HG02885 (cell line): ENCODE measurements at regions not wholly inside any gene's neighbourhood (a gene's known extent, or its start where the extent isn't known, plus 50 kb on each side); places are given as distances from the start of the nearest gene placed in this dataset.
"Not testable (repeated sequence)": the region's sequence is repeated elsewhere in the genome, so short reads cannot be mapped to it uniquely, and the experiment has no call there.

Experiments used
- ATAC-seq: cut with Tn5 transposase; IDR thresholded peaks from one replicate; pipeline ENCODE4 v1.9.1; 2021; ENCODE audit warnings: mild to moderate bottlenecking; ENCODE audit not compliant: unreplicated experiment, poor library complexity

GRCh38 chr12:25424211-25424731, 128.8 kb downstream of the LMNTD1 start:
- no peak for ATAC-seq

- ATAC-seq = no peak
Observed at GRCh38 chr12:25423355-25424050, 129.6 kb downstream of the LMNTD1 start.

- ATAC-seq = no peak
Observed at GRCh38 chr12:25422241-25422640, 130.8 kb downstream of the LMNTD1 start.

GRCh38 chr12:25421651-25422167, 131.4 kb downstream of the LMNTD1 start:
- ATAC-seq = no peak

- ATAC-seq = no peak
Observed at GRCh38 chr12:25420116-25420515, 133.0 kb downstream of the LMNTD1 start.

- ATAC-seq = no peak
Observed at GRCh38 chr12:25419595-25419994, 133.5 kb downstream of the LMNTD1 start.

GRCh38 chr12:25417071-25417470, 136.0 kb downstream of the LMNTD1 start:
- no peak for ATAC-seq

- ATAC-seq = no peak
Observed at GRCh38 chr12:25416516-25416915, 136.6 kb downstream of the LMNTD1 start.

- no peak for ATAC-seq
Observed at GRCh38 chr12:25415004-25415403, 138.1 kb downstream of the LMNTD1 start.

- ATAC-seq = no peak
Observed at GRCh38 chr12:25412735-25413134, 140.3 kb downstream of the LMNTD1 start.

- no peak for ATAC-seq
Observed at GRCh38 chr12:25404955-25405354, 148.1 kb downstream of the LMNTD1 start.

- no peak for ATAC-seq
Observed at GRCh38 chr12:25401547-25402345, 151.0 kb upstream of the KRAS start.

- ATAC-seq = no peak
Observed at GRCh38 chr12:25397001-25397400, 146.3 kb upstream of the KRAS start.

GRCh38 chr12:25395227-25395626, 144.5 kb upstream of the KRAS start:
- no peak for ATAC-seq

GRCh38 chr12:25394775-25395174, 144.0 kb upstream of the KRAS start:
- not testable (repeated sequence) for ATAC-seq

GRCh38 chr12:25394025-25394424, 143.3 kb upstream of the KRAS start:
- ATAC-seq = no peak

- not testable (repeated sequence) for ATAC-seq
Observed at GRCh38 chr12:25391346-25391745, 140.6 kb upstream of the KRAS start.

GRCh38 chr12:25388183-25388582, 137.5 kb upstream of the KRAS start:
- ATAC-seq = no peak

GRCh38 chr12:25387732-25388050, 137.0 kb upstream of the KRAS start:
- ATAC-seq = no peak

- ATAC-seq = peak; percentile 37
Observed at GRCh38 chr12:25386831-25387731, 136.4 kb upstream of the KRAS start.

- ATAC-seq = no peak
Observed at GRCh38 chr12:25384893-25385248, 134.1 kb upstream of the KRAS start.
